Dedifferentiated amniotic fluid mesenchymal stem cell (primary cell): ENCODE measurements at regions not wholly inside any gene's neighbourhood (a gene's known extent, or its start where the extent isn't known, plus 50 kb on each side); places are given as distances from the start of the nearest gene placed in this dataset.
"Not testable (repeated sequence)": the region's sequence is repeated elsewhere in the genome, so short reads cannot be mapped to it uniquely, and the experiment has no call there.

Source experiments
- DNase-seq: peaks from one replicate; pipeline ENCODE4 v3.0.0-alpha.2; 2016; ENCODE audit errors: extremely low spot score

- not testable (repeated sequence) for DNase-seq
Measured at GRCh38 chr2:201946746-201947145, 86.9 kb upstream of the FZD7 start.

- no peak for DNase-seq
Measured at GRCh38 chr2:201947287-201947686, 86.4 kb upstream of the FZD7 start.

GRCh38 chr2:201949181-201949926 lies 84.3 kb upstream of the FZD7 start:
- no peak for DNase-seq

GRCh38 chr2:201949927-201950246 lies 83.8 kb upstream of the FZD7 start:
- DNase-seq: no peak

GRCh38 chr2:201950606-201951005 lies 83.0 kb upstream of the FZD7 start:
- DNase-seq: no peak

- DNase-seq: no peak
Measured at GRCh38 chr2:201952187-201952586, 81.5 kb upstream of the FZD7 start.

GRCh38 chr2:201953396-201953795 lies 80.3 kb upstream of the FZD7 start:
- DNase-seq: no peak

- no peak for DNase-seq
Measured at GRCh38 chr2:201953880-201954279, 79.8 kb upstream of the FZD7 start.

- DNase-seq: no peak
Measured at GRCh38 chr2:201955231-201955630, 78.4 kb upstream of the FZD7 start.

- DNase-seq: no peak
Measured at GRCh38 chr2:201955702-201956141, 77.9 kb upstream of the FZD7 start.

GRCh38 chr2:201956361-201956760 lies 77.3 kb upstream of the FZD7 start:
- no peak for DNase-seq

GRCh38 chr2:201957091-201957490 lies 76.6 kb upstream of the FZD7 start:
- no peak for DNase-seq

GRCh38 chr2:201959198-201959597 lies 74.5 kb upstream of the FZD7 start:
- DNase-seq: no peak

GRCh38 chr2:201959626-201960025 lies 74.0 kb upstream of the FZD7 start:
- DNase-seq: no peak

- DNase-seq: no peak
Measured at GRCh38 chr2:201960305-201960704, 73.3 kb upstream of the FZD7 start.

GRCh38 chr2:201961401-201961800 lies 72.3 kb upstream of the FZD7 start:
- no peak for DNase-seq

GRCh38 chr2:201962774-201963562 lies 70.7 kb upstream of the FZD7 start:
- no peak for DNase-seq

GRCh38 chr2:201964011-201964410 lies 69.6 kb upstream of the FZD7 start:
- no peak for DNase-seq

GRCh38 chr2:201964631-201965206 lies 68.9 kb upstream of the FZD7 start:
- no peak for DNase-seq

GRCh38 chr2:201965550-201965949 lies 68.1 kb upstream of the FZD7 start:
- DNase-seq: no peak

- DNase-seq: no peak
Measured at GRCh38 chr2:201966691-201967438, 66.8 kb upstream of the FZD7 start.

GRCh38 chr2:201968050-201968449 lies 65.6 kb upstream of the FZD7 start:
- DNase-seq: no peak
